GM10248 (cell line): ENCODE measurements at regions not wholly inside any gene's neighbourhood (a gene's known extent, or its start where the extent isn't known, plus 50 kb on each side); places are given as distances from the start of the nearest gene placed in this dataset.

Source experiments
- CTCF ChIA-PET: fragments of 300-600 bp; sonication (Branson Sonifier 250); formaldehyde crosslinking; extraction: SDS; loops from one replicate; lab custom pipeline; 2021; ENCODE audit warnings: antibody characterized with exemption; lab: Yijun Ruan, JAX
- POLR2A ChIA-PET: fragments of 350-650 bp; sonication (Branson Sonifier 250); formaldehyde crosslinking; extraction: SDS; loops from one replicate; lab custom pipeline; 2020; ENCODE audit warnings: antibody characterized with exemption; lab: Yijun Ruan, JAX
- DNase-seq: peaks from one replicate; pipeline ENCODE4 v3.0.0; 2012; ENCODE audit errors: extremely low spot score
- CTCF ChIP-seq: IDR thresholded peaks from 2 replicates; pipeline ENCODE4 v1.5.1; 2012; ENCODE audit warnings: mild to moderate bottlenecking, low read depth; ENCODE audit errors: extremely low read depth, missing control alignments, control extremely low read depth

- TF ChIP-seq CTCF = no peak
- POLR2A ChIA-PET = no interaction called here
- CTCF ChIA-PET = interaction anchor here (0.7 to 2.4 kb wide), 3 partner anchors 22 to 1149 kb away, joined by 3 to 7 read pairs (median 3); no protein-coding TSS in a partner anchor
- no peak for DNase-seq
Observed at GRCh38 chr4:102428122-102428521, 73.0 kb upstream of the NFKB1 start.

- no peak for DNase-seq
- CTCF ChIA-PET = interaction anchor here (1.2 to 3.8 kb wide), 8 partner anchors 8 to 670 kb away, joined by 3 to 16 read pairs (median 6); partner anchors contain the start of gene BDH2
- POLR2A ChIA-PET = no interaction called here
- TF ChIP-seq CTCF = no peak
Observed at GRCh38 chr4:102429553-102429952, 71.6 kb upstream of the NFKB1 start.

DNA sequence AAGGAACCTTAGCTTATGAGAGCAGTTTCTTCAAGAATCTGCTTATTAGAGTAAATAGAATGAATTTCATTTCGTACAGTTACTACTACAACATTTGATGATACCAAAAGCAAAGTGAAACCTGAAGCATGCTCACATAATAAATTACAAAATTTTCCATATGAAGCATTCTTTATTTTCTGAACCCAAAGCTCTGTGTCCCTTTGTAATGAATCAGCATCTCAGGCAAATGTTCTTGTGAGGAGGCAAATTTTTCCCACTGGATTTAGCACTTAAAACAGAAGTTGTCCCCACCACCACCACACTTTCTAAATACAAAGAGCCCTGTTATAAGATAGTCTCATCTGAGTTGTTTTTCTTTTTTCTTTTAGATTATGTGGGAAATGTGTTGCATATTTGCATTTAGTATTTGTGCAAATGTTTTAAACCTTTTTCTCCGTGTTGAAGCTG, 70.7 kb upstream of the NFKB1 start:
- DNase-seq = no peak
- POLR2A ChIA-PET = interaction anchor here (0.6 kb wide), 1 partner anchor 104 kb away, joined by 3 read pairs; no protein-coding TSS in a partner anchor
- no peak for TF ChIP-seq CTCF
- CTCF ChIA-PET = interaction anchor here (0.6 to 3.8 kb wide), 41 partner anchors 9 to 1263 kb away, joined by 3 to 16 read pairs (median 3); partner anchors contain the start of genes BDH2 and SLC39A8

- no peak for DNase-seq
- ChIA-PET POLR2A (no interaction called here), CTCF (interaction anchor here (0.8 to 3.8 kb wide), 24 partner anchors 10 to 1262 kb away, joined by 3 to 16 read pairs (median 4); partner anchors contain the start of gene SLC39A8)
- no peak for TF ChIP-seq CTCF
Observed at GRCh38 chr4:102431608-102431961, 69.6 kb upstream of the NFKB1 start.

DNA sequence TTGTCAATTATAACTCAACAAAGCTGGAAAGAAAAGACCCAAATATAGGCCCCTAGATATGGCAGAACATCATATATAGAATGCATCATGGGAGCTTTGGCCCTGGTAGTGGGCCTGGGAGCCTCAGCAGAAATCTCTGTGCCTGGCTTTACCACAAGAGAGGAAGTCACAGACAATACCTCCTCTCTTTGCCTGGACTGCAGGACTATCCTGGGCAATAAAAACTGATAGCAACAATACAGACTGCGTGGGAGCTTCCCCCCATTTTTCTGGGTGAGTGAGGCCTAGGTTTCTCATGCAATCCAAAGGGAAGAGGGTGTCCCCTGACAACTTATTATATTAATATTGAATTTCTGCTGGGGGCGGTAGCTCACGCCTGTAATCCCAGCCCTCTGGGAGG, 64.0 kb upstream of the NFKB1 start:
- ChIA-PET POLR2A (no interaction called here), CTCF (interaction anchor here (1.1 to 2.2 kb wide), 4 partner anchors 9 to 14 kb away, joined by 3 to 14 read pairs (median 4); no protein-coding TSS in a partner anchor)
- no peak for DNase-seq
- no peak for TF ChIP-seq CTCF

DNA sequence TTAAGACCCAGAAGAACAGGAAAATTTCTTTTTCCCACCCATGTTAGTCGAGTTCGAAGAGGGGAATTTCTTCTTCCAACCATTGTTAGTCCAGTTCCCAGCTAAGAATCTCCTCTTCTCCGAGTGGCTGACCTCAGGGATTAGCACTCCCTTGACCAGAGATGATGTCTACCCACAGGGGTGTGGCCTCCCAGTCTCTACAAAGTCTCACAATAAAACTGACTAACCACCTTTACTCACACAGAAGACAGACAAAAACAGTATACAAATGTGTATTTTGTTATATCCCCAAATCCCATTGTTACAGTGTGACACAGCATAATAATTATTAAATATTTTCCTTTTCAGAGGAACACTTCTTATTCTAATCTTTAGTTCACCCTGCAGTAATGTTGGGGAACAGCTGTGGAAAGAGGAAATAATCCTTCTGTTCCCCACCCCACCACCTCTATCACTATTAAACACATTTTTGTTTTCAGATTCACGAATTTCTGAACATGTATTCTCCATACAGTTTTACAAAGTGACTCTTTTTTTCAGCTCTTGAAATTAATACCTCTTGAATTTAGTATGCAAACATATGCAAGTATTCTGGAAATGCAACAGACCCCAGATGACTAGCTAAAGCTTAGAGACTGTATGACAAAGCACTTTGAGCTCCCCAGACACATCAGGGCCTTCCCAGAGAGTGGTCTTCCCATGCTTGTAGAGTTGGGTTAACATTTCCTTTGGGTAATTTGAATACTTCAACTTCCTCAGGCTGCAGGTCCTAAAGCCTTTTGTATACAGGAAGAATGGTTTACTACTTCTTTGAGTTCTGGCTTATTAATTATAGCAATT, 62.5 kb upstream of the NFKB1 start:
- DNase-seq = no peak
- ChIA-PET CTCF (interaction anchor here (1.0 to 2.2 kb wide), 4 partner anchors 7 to 653 kb away, joined by 3 to 14 read pairs (median 4); no protein-coding TSS in a partner anchor), POLR2A (no interaction called here)

More for the DNA sequence above, 62.5 kb upstream of the NFKB1 start:
- no peak for TF ChIP-seq CTCF
